ENCODE measurements at regions not wholly inside any gene's neighbourhood (a gene's known extent, or its start where the extent isn't known, plus 50 kb on each side); places are given as distances from the start of the nearest gene placed in this dataset.

DNA sequence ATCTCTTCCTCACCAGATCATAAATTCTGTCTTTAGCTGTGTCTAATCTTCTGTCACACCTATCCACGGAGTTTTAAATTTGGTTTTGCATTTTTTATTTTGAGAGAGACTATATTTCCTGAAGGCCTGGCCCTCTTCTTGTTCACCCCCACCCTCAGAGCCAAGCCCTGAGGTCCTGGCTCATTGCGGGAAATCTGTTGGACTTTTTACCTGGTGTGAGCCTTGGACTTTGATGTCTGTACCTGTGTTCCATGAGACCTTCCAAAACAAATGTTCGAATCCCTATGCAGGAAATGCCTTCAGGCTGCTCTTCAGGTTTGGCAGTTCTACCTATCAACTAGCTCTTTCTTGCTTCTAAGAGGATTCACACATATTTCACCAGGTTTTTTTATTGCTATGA, 175.2 kb upstream of the GRB10 start:
- Histone ChIP-seq H3K36me3 (no peaks in the 10 kb centered on the region), H3K9me3 (no peaks in the 10 kb centered on the region), H3K4me3 (no peak overlapping the region), H3K27me3 (replicated peaks; ENCODE audit: insufficient read depth) (no peaks in the 10 kb centered on the region), H3K4me1 (ENCODE audit: control insufficient read depth in 1 of 2, low read depth in 2 of 2) (peaks cover 7 to 13% of the 10 kb centered on the region in 2 donors), H3K27ac (no peak overlapping the region)
- ATAC-seq (ENCODE audit: insufficient number of reproducible peaks, low FRiP score, low read depth) (no peak), DNase-seq (ENCODE audit: low spot score) (no peak)
- TF ChIP-seq, protein P1, sequence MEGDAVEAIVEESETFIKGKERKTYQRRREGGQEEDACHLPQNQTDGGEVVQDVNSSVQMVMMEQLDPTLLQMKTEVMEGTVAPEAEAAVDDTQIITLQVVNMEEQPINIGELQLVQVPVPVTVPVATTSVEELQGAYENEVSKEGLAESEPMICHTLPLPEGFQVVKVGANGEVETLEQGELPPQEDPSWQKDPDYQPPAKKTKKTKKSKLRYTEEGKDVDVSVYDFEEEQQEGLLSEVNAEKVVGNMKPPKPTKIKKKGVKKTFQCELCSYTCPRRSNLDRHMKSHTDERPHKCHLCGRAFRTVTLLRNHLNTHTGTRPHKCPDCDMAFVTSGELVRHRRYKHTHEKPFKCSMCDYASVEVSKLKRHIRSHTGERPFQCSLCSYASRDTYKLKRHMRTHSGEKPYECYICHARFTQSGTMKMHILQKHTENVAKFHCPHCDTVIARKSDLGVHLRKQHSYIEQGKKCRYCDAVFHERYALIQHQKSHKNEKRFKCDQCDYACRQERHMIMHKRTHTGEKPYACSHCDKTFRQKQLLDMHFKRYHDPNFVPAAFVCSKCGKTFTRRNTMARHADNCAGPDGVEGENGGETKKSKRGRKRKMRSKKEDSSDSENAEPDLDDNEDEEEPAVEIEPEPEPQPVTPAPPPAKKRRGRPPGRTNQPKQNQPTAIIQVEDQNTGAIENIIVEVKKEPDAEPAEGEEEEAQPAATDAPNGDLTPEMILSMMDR (IDR thresholded peaks at IDR 0.05) = no peak

DNA sequence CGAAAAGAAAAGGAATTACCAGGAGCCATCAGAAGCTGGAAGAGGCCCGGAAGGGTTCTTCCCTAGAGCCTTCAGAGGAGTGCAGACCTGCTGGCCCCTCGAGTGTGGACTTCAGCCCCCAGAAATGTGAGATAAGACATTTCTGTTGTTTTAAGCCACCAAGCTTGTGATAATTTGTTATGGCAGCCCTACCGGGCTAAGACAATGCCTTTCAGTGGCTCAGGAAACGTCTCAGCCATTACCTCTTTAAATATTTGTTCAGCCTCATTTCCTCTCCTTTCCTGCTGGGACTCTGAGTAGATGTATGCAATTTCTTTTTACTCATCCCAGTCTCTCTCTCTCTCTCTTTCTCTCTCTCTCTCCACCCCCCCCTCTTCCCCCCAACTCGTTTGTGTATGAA, 174.7 kb upstream of the GRB10 start:
- Histone ChIP-seq H3K4me1 (ENCODE audit: control insufficient read depth in 1 of 2, low read depth in 2 of 2) (peaks cover 8 to 17% of the 10 kb centered on the region in 2 donors), H3K27ac (no peak overlapping the region), H3K9me3 (no peaks in the 10 kb centered on the region), H3K27me3 (replicated peaks; ENCODE audit: insufficient read depth) (no peaks in the 10 kb centered on the region), H3K4me3 (no peak overlapping the region), H3K36me3 (no peaks in the 10 kb centered on the region)
- DNase-seq (ENCODE audit: low spot score) (no peak), ATAC-seq (ENCODE audit: insufficient number of reproducible peaks, low FRiP score, low read depth) (no peak)
- TF ChIP-seq, protein P1 (IDR thresholded peaks at IDR 0.05) = no peak

DNA sequence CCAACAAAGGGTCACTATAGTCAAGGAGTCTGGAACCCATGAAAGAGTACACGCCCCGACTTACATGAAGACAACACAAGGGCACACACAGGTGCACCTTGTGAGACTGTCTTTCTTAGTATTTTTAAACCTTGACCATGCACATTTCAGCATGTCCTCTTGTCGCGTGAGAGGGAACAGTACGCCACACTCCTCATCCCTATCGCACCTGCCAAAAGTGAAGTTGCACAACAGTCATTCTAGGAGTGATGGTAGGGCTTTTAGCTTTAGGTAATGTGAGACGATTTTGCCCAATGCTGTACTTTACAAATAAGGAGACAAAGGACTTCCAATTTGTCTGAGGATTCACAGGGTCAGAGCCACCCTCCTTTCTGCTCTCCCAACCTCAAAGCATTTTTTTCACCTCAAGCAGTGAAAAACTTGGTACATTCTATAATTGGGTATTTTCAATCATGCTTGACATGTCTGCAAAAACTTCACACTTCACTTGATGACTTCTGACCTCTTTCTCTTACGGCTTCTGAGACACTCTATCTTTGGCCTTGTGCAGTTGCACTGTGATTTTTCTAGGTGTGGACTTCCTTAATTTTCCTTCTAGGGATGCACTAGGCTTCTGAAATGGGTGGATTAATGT, 173.9 kb upstream of the GRB10 start:
- Histone ChIP-seq H3K4me3 (no peak overlapping the region), H3K27ac (no peak overlapping the region), H3K9me3 (no peaks in the 10 kb centered on the region), H3K4me1 (ENCODE audit: control insufficient read depth in 1 of 2, low read depth in 2 of 2) (peaks cover 8 to 22% of the 10 kb centered on the region in 2 donors), H3K27me3 (replicated peaks; ENCODE audit: insufficient read depth) (no peaks in the 10 kb centered on the region), H3K36me3 (no peaks in the 10 kb centered on the region)
- DNase-seq (ENCODE audit: low spot score) (no peak), ATAC-seq (ENCODE audit: insufficient number of reproducible peaks, low FRiP score, low read depth) (no peak)
- TF ChIP-seq, protein P1 (IDR thresholded peaks at IDR 0.05) = no peak

DNA sequence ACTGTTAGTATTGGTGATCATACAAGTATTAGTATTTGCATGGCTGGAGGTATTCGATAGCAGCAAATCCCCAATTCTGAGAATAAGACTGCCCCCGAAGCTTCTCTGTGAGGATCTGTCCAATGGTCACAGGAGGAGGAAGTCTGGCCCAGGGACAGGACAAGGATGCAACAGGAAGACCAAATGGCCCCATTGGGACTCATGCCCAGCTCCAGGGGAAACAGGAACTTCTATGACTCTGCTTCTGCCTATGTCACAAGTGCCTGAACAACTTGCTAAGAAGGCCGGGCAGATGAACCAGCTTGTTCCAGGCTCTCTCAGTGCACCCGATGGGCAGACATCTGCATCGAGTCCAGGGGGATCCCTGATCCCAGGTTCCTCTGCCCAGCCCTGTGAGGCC, 172.0 kb upstream of the GRB10 start:
- H3K36me3 ChIP-seq = no peaks in the 10 kb centered on the region
- TF ChIP-seq, protein P1 (IDR thresholded peaks at IDR 0.05) = no peak
- no peak for ATAC-seq (ENCODE audit: insufficient number of reproducible peaks, low FRiP score, low read depth)
- no peak overlapping the region for H3K27ac ChIP-seq
- H3K4me1 ChIP-seq (ENCODE audit: control insufficient read depth in 1 of 2, low read depth in 2 of 2) = peaks cover 8 to 22% of the 10 kb centered on the region in 2 donors
- H3K27me3 ChIP-seq (replicated peaks; ENCODE audit: insufficient read depth) = no peaks in the 10 kb centered on the region
- no peaks in the 10 kb centered on the region for H3K9me3 ChIP-seq
- DNase-seq (ENCODE audit: low spot score) = no peak
- no peak overlapping the region for H3K4me3 ChIP-seq

- H3K36me3 ChIP-seq = no peaks in the 10 kb centered on the region
- H3K27ac ChIP-seq = no peak overlapping the region
- DNase-seq (ENCODE audit: low spot score) = no peak
- H3K9me3 ChIP-seq = no peaks in the 10 kb centered on the region
- H3K4me3 ChIP-seq = no peak overlapping the region
- H3K4me1 ChIP-seq (ENCODE audit: control insufficient read depth in 1 of 2, low read depth in 2 of 2) = peaks cover 8 to 22% of the 10 kb centered on the region in 2 donors
- TF ChIP-seq, protein P1 (IDR thresholded peaks at IDR 0.05) = no peak
- ATAC-seq (ENCODE audit: insufficient number of reproducible peaks, low FRiP score, low read depth) = no peak
- H3K27me3 ChIP-seq (replicated peaks; ENCODE audit: insufficient read depth) = no peaks in the 10 kb centered on the region
Observed at GRCh38 chr7:50954245-50954644, 171.5 kb upstream of the GRB10 start.

Measured in thoracic aorta (tissue), 2 donors.